A549 (cell line): ENCODE measurements at regions not wholly inside any gene's neighbourhood (a gene's known extent, or its start where the extent isn't known, plus 50 kb on each side); places are given as distances from the start of the nearest gene placed in this dataset.

Experiments used
- CEBPB ChIP-seq, 2 experiments: fragments of >200 bp in 1 of 2; sonication (Bioruptor Twin) in 1 of 2; formaldehyde crosslinking in 1 of 2; IDR thresholded peaks; 2 replicates each; pipeline ENCODE4 v1.6.1; 2012 to 2016
- CHD2 ChIP-seq: fragments of 150-350 bp; IDR thresholded peaks from 2 replicates; pipeline ENCODE4 v1.6.1; 2014; ENCODE audit warnings: low read length; ENCODE audit not compliant: partially characterized antibody
- CTCF ChIP-seq: fragments of >200 bp; sonication (Bioruptor Twin); formaldehyde crosslinking; IDR thresholded peaks from 3 replicates; pipeline ENCODE4 v1.5.1; 2016
- EP300 ChIP-seq, 2 experiments: fragments of >200 bp; sonication (Bioruptor Twin); formaldehyde crosslinking; IDR thresholded peaks; 2 replicates in 1 of 2; 3 replicates in 1 of 2; pipeline ENCODE4 v1.6.1; 2016 to 2017
- KDM1A ChIP-seq: fragments of 200-600 bp; sonication (generic); IDR thresholded peaks from 2 replicates; pipeline ENCODE4 v1.6.1; 2016; ENCODE audit warnings: low read depth, mild to moderate bottlenecking
- MAZ ChIP-seq: fragments of 150-350 bp; IDR thresholded peaks from 2 replicates; pipeline ENCODE4 v1.6.1; 2014; ENCODE audit warnings: antibody characterized with exemption, low read depth, low read length, borderline replicate concordance
- MYC ChIP-seq: IDR thresholded peaks from 2 replicates; pipeline ENCODE4 v1.6.1; 2012; ENCODE audit warnings: mild to moderate bottlenecking, inconsistent platforms, low read length, improper control_type of control experiment, borderline replicate concordance
- PHF8 ChIP-seq: fragments of 200-600 bp; sonication (generic); IDR thresholded peaks from 2 replicates; pipeline ENCODE4 v1.6.1; 2016; ENCODE audit warnings: low read depth, mild to moderate bottlenecking, antibody characterized with exemption, moderate library complexity, borderline replicate concordance
- POLR2A ChIP-seq: IDR thresholded peaks from 2 replicates; pipeline ENCODE4 v1.6.1; 2012; ENCODE audit warnings: mild to moderate bottlenecking, low read length
- REST ChIP-seq: fragments of 200-600 bp; sonication (generic); IDR thresholded peaks from 2 replicates; pipeline ENCODE4 v1.6.1; 2016; ENCODE audit warnings: antibody characterized with exemption, mild to moderate bottlenecking, moderate library complexity
- TFCP2L1 ChIP-seq: fragments of 250-450 bp; sonication (Bioruptor Pico); IDR thresholded peaks from 2 replicates; pipeline ENCODE4 v1.5.0; 2021; ENCODE audit warnings: mild to moderate bottlenecking
- ZFP36 ChIP-seq: fragments of 450-650 bp; IDR thresholded peaks from 2 replicates; pipeline ENCODE4 v1.6.1; 2014; ENCODE audit warnings: borderline replicate concordance; ENCODE audit not compliant: partially characterized antibody

- no peak for TF ChIP-seq CTCF
- no peak for TF ChIP-seq MYC
- no peak for TF ChIP-seq REST
- no peak for TF ChIP-seq KDM1A
- no peak for TF ChIP-seq CEBPB (IDR thresholded peaks at IDR 0.05)
- no peak for TF ChIP-seq POLR2A
- TF ChIP-seq TFCP2L1 (CRISPR knock-in tag), result no peak
- TF ChIP-seq EP300 (IDR thresholded peaks at IDR 0.05), result no peak
- TF ChIP-seq CHD2, result no peak
- no peak for TF ChIP-seq PHF8
- TF ChIP-seq MAZ, result no peak
- TF ChIP-seq ZFP36, result no peak
Measured at GRCh38 chr20:16178546-16179135, 394.6 kb downstream of the KIF16B start.
